H7 (cell line): ENCODE measurements at regions not wholly inside any gene's neighbourhood (a gene's known extent, or its start where the extent isn't known, plus 50 kb on each side); places are given as distances from the start of the nearest gene placed in this dataset.

ENCODE experiments used
- DNase-seq: peaks from one replicate; pipeline ENCODE4 v3.0.0; 2012
- H3K27me3 ChIP-seq: 2 replicates; pipeline ENCODE4 v1.6.0; 2011; ENCODE audit warnings: mild to moderate bottlenecking, low read length; ENCODE audit not compliant: control insufficient read depth, insufficient read depth
- H3K36me3 ChIP-seq: replicated peaks from 2 replicates; pipeline ENCODE4 v1.5.1; 2011; ENCODE audit warnings: low read length; ENCODE audit not compliant: control insufficient read depth, insufficient read depth
- H3K4me3 ChIP-seq: 2 replicates; pipeline ENCODE4 v1.5.1; 2011; ENCODE audit warnings: low read depth, mild to moderate bottlenecking, control low read depth, low read length, moderate library complexity; ENCODE audit not compliant: insufficient read depth

GRCh38 chr10:1894912-1895311 is 157.6 kb upstream of the ADARB2 start:
- no peaks in the 10 kb centered on the region for H3K36me3 ChIP-seq
- no peak for DNase-seq
- no peaks in the 10 kb centered on the region for H3K27me3 ChIP-seq
- H3K4me3 ChIP-seq = no peak overlapping the region

GRCh38 chr10:1893941-1894340 is 156.6 kb upstream of the ADARB2 start:
- Histone ChIP-seq H3K27me3 (no peaks in the 10 kb centered on the region), H3K4me3 (no peak overlapping the region), H3K36me3 (no peaks in the 10 kb centered on the region)
- no peak for DNase-seq

- no peaks in the 10 kb centered on the region for H3K27me3 ChIP-seq
- no peak for DNase-seq
- no peaks in the 10 kb centered on the region for H3K36me3 ChIP-seq
- no peak overlapping the region for H3K4me3 ChIP-seq
Measured at GRCh38 chr10:1886039-1886438, 148.7 kb upstream of the ADARB2 start.

GRCh38 chr10:1882728-1883127 is 145.4 kb upstream of the ADARB2 start:
- H3K27me3 ChIP-seq = no peaks in the 10 kb centered on the region
- H3K36me3 ChIP-seq = no peaks in the 10 kb centered on the region
- no peak overlapping the region for H3K4me3 ChIP-seq
- DNase-seq = no peak

GRCh38 chr10:1882180-1882579 is 144.9 kb upstream of the ADARB2 start:
- Histone ChIP-seq H3K4me3 (no peak overlapping the region), H3K27me3 (no peaks in the 10 kb centered on the region), H3K36me3 (no peaks in the 10 kb centered on the region)
- no peak for DNase-seq

GRCh38 chr10:1881636-1882035 is 144.3 kb upstream of the ADARB2 start:
- no peaks in the 10 kb centered on the region for H3K27me3 ChIP-seq
- no peak for DNase-seq
- H3K4me3 ChIP-seq = no peak overlapping the region
- H3K36me3 ChIP-seq = no peaks in the 10 kb centered on the region

- no peak for DNase-seq
- no peaks in the 10 kb centered on the region for H3K36me3 ChIP-seq
- no peak overlapping the region for H3K4me3 ChIP-seq
- no peaks in the 10 kb centered on the region for H3K27me3 ChIP-seq
Measured at GRCh38 chr10:1874533-1874932, 137.2 kb upstream of the ADARB2 start.

GRCh38 chr10:1873661-1874315 is 136.5 kb upstream of the ADARB2 start:
- H3K36me3 ChIP-seq = no peaks in the 10 kb centered on the region
- no peaks in the 10 kb centered on the region for H3K27me3 ChIP-seq
- no peak overlapping the region for H3K4me3 ChIP-seq
- DNase-seq = no peak

- Histone ChIP-seq H3K27me3 (no peaks in the 10 kb centered on the region), H3K36me3 (no peaks in the 10 kb centered on the region), H3K4me3 (no peak overlapping the region)
- no peak for DNase-seq
Measured at GRCh38 chr10:1872151-1872726, 134.9 kb upstream of the ADARB2 start.

GRCh38 chr10:1870491-1870890 is 133.2 kb upstream of the ADARB2 start:
- Histone ChIP-seq H3K27me3 (no peaks in the 10 kb centered on the region), H3K4me3 (no peak overlapping the region), H3K36me3 (no peaks in the 10 kb centered on the region)
- DNase-seq = no peak

GRCh38 chr10:1869861-1870260 is 132.5 kb upstream of the ADARB2 start:
- H3K4me3 ChIP-seq = no peak overlapping the region
- H3K27me3 ChIP-seq = no peaks in the 10 kb centered on the region
- H3K36me3 ChIP-seq = no peaks in the 10 kb centered on the region
- DNase-seq = no peak

GRCh38 chr10:1860351-1860750 is 123.0 kb upstream of the ADARB2 start:
- H3K27me3 ChIP-seq = no peaks in the 10 kb centered on the region
- no peak for DNase-seq
- no peak overlapping the region for H3K4me3 ChIP-seq
- no peaks in the 10 kb centered on the region for H3K36me3 ChIP-seq

- Histone ChIP-seq H3K36me3 (no peaks in the 10 kb centered on the region), H3K27me3 (no peaks in the 10 kb centered on the region), H3K4me3 (no peak overlapping the region)
- no peak for DNase-seq
Measured at GRCh38 chr10:1858547-1858946, 121.2 kb upstream of the ADARB2 start.

GRCh38 chr10:1858048-1858447 is 120.7 kb upstream of the ADARB2 start:
- H3K4me3 ChIP-seq = no peak overlapping the region
- no peak for DNase-seq
- no peaks in the 10 kb centered on the region for H3K27me3 ChIP-seq
- no peaks in the 10 kb centered on the region for H3K36me3 ChIP-seq

- H3K36me3 ChIP-seq = no peaks in the 10 kb centered on the region
- DNase-seq = no peak
- H3K27me3 ChIP-seq = no peaks in the 10 kb centered on the region
- H3K4me3 ChIP-seq = no peak overlapping the region
Measured at GRCh38 chr10:1855911-1856310, 118.6 kb upstream of the ADARB2 start.

- H3K27me3 ChIP-seq = no peaks in the 10 kb centered on the region
- H3K36me3 ChIP-seq = no peaks in the 10 kb centered on the region
- no peak overlapping the region for H3K4me3 ChIP-seq
- DNase-seq = no peak
Measured at GRCh38 chr10:1854271-1854670, 116.9 kb upstream of the ADARB2 start.
